ENCODE measurements at regions not wholly inside any gene's neighbourhood (a gene's known extent, or its start where the extent isn't known, plus 50 kb on each side); places are given as distances from the start of the nearest gene placed in this dataset.

GRCh38 chr4:123790681-123791080 lies 394.1 kb downstream of the SPRY1 start:
- TF ChIP-seq CTCF (IDR thresholded peaks at IDR 0.05; ENCODE audit: low read depth, low read length, poor library complexity, severe bottlenecking) (no peak), EZH2phosphoT487 (IDR thresholded peaks at IDR 0.05; ENCODE audit: borderline replicate concordance, low read length) (no peak)

Data from DOHH2 (cell line).